CD4-positive, alpha-beta T cell treated with Interleukin-2 at 100 ng/mL for 4 hours (primary cell): ENCODE measurements at regions not wholly inside any gene's neighbourhood (a gene's known extent, or its start where the extent isn't known, plus 50 kb on each side); places are given as distances from the start of the nearest gene placed in this dataset.

Experiments used
- DNase-seq: peaks from one replicate; pipeline ENCODE4 v3.0.0-alpha.2; 2020; ENCODE audit warnings: low spot score

DNA sequence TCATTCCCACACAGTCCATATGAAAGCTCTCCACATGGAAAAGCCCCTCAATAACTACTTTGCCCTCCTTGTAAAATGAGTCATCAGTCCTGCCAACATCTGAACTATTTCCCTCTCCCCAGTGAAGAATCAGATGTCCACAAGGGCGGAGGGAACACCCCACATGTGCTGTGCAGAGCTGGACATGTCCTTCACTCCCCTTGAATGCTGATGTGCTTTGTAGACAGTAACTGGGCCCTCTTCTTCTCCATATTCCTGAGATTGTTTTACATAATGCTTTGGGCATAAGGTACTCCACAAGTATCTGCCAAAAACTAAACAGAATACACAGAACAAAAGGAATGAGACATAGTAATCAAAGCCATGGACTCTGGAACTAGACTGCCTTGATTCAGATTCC lies 879.4 kb downstream of the BCL11A start:
- no peak for DNase-seq

DNA sequence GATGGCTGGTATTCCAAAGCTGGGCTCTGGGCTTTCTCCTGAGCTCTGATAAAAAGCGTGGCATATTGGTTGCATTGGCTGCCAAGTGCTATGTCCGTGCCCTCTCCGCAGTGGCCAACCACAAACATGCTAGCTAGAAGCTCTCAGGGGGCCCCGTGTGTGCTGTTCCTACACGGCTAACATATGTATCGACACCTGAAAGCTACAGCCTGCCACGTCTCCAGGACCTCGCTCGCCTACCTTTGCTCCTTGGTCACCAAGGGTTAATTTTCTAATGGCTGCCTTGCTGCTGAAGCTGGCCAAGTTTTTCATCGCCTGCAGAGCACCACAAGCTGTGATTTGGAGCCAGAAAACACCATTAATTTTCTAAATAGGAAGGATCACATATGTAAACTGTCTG lies 888.4 kb downstream of the BCL11A start:
- DNase-seq = no peak

DNA sequence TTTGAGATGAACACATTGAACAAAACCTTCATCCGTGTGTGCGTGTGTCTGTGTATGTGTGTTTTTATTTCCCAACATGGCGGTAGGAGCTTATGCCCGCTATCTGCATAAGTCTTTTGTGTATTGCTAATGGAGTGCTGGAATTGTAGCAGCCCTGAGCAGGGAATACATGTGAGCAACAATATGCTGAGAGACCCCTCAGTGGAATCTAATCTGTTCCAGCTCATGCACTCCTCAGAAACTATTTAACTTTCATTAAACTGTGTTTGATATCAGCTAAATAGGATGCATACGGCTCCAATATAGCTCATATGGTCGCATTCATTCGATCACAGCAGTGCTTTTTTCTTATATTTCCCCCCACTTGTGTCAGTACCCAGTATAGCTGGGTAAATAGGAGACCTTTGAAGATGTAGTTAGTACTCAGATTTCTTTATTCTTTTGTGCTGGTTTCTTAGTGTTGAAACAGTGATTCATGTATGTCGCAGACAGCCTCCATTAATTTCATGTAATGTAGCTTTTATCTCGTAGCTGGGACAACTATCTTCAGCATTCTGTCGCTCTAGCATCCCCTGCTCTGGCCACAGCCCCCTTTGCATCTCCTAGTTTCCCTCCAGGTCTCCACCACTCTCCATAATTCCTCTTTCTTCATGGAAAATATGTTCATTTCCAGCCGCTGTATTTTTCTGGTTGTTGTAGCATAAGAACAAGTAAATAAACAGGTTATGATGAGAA lies 891.2 kb downstream of the BCL11A start:
- no peak for DNase-seq

DNA sequence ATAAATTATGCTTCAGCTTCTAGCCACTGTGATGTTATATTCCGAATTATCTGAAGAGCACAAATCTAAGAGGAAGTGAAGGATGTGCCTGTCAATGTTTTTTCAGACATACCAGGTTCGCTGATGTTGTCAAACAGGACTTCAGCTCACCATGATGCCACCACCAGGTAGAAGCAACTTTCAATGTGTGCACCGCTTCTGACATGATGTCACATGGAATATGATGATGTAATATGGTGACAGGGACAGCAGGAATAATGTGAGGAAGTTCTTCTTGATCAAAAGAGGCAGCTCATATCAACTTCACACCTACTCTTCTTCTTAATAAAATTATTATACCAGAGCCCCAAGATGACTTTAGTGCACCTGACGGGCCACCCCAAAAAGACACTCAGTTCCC lies 893.2 kb downstream of the BCL11A start:
- no peak for DNase-seq

DNA sequence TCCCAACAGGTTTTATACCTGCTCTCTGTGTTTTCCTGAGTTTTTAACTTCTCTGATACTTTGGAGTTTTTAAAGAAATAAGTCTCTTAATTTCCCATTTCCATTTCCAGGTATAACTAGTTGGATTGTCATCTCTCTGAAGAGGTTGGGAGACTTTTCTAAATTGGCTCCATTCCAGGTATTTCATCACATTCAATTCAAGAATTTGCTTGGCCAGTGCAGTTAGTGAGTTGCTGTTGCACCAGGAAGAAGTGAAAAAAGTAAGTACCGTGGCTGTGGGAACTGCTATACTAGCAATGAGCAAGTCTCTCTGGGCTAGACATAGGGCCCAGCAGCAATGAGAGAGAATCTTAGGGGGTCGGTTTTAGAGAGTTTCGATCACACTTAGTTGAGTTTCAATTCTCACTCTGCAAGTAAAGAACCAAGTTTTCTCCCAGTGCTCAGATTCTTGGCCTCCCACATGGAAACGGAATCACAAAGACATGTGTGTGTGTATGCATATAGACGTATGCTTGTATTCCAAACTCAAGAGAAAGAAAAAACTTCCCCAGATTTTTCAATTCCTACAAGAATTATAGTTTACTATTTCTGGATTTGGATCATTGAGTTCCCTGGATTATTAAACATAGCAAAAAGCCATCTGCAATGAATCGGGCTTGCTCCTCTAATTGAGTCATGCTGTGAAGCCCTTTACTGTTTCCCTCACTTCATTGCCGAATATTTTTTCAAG lies 894.4 kb downstream of the BCL11A start:
- no peak for DNase-seq

DNA sequence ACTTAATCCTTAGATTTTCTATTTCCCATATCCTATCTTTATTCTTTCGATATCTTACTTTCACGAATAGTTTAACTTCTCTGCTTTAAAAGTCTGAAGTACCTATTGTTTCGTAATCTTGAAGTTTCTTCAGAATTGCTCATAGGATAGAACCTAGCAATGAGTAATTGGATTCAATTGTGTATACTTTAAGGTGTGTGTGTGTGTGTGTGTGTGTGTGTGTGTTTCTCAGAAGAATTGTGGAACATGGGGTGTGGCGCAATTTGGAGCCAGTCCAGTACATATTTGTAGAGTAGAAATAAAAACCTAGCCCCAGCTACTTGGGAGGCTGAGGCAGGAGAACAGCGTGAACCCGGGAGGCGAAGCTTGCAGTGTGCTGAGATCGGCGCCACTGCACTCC lies 897.6 kb downstream of the BCL11A start:
- no peak for DNase-seq

DNA sequence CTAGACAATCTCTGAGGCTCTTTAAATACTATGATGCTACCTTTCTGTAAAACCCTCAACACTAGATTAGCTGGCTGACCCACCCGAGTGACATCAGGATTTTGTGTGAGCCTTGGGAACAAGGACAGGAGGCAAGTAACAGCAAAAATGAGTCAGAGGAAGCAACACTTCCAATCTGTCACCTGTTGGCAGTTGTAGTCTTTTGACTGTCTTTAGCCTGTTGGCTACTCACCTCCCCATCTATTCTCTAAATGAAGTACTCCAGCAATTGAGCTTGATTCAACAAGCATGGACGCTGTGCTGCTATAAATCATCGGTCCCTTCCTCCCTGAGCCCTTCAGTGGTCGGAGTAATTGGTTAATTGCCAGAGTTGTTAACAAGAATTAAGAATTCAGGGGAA lies 898.7 kb downstream of the BCL11A start:
- DNase-seq = no peak

DNA sequence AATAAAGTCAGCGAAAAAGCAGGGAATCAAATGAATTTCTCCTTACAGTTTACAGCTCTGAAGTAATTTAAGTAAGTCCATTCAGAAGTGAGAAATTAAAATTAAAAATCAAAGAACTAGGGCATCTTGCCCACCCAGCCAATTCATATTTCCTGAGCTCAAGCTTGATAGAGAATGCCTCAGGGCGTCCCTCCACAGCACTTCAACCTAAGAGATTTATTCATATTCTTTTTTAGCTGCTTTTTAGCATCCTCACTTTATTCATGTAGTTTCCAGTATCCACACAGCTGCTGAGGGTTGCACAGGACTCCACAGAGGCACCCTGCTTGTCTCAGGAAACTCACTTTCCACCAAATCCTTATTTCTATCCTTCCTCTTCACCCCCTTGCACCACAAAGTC lies 900.3 kb downstream of the BCL11A start:
- DNase-seq = no peak

DNA sequence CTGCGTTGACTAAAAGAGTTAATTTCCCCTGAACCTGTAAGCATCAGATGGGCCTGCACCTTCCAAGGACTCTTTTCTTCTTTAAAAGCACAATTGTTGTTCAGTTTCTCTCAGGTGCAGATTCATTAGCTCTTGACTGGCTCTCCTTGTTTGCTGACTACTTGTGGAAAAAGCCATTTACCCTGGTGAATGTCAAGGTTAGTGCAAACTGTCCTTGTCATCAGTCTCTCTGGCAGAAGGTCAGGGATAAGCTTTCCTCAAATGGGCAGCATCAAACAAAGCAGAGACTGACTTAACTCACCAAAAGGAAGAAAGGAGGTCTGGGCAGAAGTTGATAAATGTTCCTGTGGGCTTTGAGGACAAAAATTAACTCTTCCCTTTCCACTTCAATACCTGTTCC lies 922.7 kb downstream of the BCL11A start:
- DNase-seq = no peak

DNA sequence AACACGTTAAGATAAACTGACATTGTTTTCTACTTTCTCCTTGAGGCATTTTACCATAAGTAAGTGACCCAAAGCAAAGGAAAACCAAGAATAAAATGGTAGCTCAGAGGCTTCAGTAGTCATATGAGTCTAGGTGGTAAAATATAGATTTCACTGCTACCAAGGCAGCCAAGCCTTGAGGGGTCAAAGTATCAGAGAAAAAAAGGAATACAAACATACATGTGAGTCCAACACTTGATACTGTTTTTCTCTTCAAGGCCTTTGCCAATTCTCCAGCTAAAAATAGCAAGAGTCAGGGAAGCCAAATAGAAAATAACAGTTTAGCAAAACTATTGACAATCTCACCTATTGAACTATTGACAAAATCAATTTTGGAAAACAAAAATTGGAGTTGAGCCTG lies 925.9 kb downstream of the BCL11A start:
- no peak for DNase-seq

DNA sequence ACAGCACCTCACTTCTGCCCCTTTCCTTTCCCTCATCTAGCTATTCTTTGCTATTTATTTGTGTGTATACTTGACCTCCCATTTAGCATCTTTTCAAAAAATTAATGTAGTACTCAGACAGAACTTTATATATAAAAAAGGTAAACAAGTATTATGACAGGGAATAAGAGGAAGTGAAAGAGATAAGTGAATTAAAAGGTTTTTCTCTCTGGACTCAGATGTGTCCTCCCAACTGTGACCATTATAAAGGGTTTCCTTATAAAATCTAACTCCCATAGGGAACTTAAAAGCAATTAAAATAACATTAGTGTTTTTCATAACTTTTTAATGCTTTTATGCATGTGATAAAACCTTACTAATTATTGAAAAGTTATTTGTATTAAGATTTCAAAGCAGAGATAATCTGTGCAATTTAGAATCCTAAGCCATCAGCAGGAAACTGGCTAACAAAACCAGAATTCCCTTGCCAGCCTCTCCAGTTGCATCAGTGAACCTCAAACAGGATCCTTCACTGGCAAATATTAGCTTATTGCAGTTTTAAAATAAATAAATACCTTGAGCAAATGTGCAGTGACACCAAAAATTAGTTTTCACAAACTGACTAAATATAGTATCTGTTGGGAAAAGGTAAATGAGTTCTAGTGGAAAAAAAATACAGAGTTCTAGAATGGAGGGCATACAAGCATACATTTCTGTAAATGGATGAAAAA lies 930.7 kb downstream of the BCL11A start:
- DNase-seq = no peak

DNA sequence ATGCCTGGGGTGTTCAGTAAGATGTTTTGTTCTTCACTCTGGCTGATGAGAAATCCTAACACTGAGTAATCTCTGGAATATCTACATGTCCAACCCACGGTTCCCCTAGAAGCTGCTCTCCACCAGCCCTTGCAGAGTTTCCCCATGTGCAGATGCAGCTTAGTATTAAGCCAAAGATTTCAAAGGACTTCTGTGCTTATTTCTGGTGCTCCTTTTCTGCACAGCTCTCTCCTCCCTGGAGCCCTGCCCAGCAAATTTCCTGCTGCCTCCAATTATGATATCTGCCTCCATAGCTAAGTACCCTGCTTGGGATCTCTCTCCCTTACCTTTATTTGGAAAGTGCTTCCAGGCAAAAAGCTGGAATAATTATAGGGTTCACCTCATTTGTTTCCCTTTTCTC lies 949.3 kb downstream of the BCL11A start:
- no peak for DNase-seq

DNA sequence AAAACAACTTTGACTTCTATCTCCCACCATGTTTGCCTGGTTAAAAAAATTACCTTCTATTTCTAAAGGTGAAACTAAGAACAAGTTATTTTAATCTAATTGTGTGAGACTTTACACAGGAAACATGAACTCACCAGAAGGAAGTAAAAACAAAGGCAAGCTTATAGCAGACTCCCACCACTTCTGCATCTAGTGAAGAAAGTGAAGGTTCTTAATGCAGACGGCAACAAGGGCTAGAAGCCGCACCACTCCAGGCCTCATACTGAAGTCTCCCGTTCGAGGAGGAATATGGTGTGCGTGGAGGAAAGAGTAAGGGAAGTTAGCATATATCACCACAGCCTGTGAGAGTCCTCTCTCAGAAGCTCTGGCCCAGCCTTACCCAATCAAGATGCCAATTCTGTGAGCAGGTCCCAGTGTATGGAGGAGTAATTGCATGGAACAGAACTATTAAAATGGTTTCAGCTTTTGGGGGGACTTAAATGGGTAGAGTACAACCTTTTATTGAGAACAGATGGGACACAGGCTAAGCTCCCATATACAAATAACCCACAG lies 958.7 kb downstream of the BCL11A start:
- DNase-seq = no peak

DNA sequence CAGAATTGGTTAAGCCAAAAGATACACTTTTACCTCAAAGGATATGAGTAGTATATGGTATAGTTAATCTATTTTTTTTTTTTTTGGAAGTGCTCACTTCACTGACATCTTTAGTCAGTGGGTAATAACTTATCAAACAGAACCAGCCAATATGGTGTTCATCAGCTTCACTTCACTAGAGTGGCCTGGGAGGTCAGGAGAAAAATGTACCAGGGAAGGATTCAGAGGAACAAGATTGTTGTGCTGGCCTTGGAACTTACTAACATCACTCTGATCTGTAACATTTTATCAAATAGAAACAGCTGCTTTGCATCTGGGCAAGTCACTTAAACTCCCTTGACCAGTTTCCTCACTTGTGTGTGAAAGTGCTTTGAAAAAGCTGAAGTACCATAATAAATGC lies 962.7 kb downstream of the BCL11A start:
- DNase-seq = no peak

DNA sequence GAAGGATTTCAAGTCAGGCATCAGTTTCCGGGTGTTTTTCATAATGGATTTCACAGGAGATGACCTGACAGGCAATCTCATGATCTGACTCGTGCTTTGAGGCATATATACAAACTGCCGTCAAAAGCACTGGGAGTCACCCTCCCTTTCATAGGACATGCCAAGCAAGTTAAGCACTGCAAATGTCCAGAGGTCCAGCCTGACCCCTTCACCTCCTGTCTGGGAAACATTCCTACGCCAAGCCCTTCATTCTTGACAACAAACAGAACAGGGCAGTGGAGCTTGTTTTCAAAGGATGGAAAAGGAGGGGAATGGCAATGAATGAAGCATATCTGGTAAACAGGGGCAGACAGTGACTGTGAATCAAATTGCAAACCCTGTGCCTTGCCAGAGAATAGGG lies 963.6 kb downstream of the BCL11A start:
- DNase-seq = no peak

DNA sequence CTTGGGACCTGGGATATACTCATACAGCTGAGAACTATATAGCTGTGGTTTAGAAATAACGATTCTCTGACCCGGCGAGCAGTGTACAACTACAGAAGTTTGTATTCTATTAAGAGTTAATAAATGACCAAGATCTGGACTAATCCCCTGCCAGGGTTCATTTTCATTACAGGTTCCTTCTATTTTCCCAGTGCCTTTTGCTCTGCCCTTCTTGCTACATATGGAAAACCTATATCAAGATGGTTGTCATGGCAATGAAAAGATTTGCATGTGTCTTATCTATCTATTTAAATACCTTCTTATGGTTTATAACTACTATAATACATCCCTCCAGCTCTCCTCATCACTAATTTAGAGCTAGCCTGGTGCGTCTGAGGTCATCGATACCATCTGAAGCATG lies 965.2 kb downstream of the BCL11A start:
- no peak for DNase-seq

DNA sequence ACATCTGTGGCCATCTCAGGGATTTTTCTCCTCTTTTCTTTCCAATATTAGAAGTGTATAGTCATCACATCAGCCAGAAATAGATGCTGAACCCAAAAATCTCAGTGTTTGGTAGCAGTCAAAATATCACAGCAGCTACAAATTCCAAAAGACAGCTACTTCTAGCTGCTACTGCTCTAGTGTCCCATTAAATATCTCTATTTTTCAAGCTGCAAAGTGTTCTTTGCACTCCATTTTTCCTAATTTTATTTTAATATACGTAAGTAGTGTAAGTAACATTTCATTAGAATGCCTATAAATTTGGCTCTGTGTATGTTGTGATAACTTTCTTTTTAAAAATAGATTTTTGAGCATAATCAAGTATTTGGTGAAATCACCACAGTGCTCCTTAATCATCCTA lies 967.3 kb downstream of the BCL11A start:
- DNase-seq = no peak

DNA sequence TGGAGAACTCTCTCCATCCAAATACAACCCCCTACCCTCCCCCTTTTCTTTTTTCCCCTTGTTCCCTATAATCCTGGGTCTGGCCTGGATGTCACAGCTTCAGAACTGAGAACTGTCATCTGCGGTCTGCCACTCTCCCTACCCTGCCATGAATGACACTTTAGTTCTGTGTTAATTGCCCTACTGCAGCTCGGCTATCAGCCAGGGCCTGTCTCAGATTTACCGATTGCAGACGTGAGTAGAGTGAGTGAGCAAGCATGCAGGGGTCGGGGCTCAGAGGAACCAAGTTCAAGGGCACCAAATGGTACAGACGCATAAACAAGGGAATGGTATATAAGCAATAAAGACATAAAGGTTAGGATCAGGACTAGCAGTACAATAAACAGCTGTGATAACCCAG lies 967.8 kb downstream of the BCL11A start:
- no peak for DNase-seq

DNA sequence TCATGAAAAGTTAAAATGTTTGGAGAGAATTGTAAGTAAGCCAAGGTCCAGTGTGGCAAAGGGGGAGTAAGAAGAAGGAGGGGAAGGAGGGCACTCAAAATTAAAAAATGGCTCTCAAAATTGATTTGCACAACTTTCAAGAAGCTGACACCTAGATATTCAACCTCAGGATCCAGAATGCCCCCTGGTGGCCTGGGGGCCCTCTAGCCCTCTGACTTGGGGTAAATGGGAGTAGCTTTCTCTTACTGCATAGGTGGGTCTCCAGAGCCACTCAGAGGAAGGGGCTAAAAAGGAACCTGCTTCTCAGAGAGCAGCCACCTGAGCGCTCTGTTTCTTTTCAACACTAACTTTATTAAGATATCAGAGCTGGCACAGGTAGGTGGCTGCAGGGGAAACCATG lies 968.5 kb downstream of the BCL11A start:
- no peak for DNase-seq

DNA sequence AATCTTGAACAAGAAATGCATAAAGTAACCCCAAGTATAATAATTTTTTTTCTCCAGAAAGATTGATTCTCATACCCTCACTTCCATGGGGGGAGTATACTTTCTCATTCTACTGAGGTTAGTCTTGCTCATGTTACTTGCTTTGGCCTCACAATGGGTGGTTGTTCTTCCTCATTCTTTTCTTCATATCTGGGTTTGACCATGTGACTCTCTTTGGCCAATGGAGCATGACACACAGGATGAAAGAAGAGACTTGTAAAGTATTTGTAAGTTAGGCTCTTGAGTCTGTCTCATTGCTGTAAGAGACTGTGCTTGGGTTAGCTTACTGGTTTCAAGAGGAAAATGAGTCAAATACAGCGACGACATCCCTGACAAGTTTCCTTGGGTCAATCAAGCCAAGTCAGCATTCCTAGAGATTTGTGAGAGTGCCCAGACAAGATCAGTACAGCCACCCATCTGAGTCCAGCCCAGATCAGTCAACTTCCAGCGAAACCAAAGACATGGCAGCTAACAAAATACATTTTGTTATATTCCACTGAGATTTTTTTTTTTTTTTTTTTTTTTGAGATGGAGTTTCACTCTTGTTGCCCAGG lies 970.2 kb downstream of the BCL11A start:
- DNase-seq = no peak

DNA sequence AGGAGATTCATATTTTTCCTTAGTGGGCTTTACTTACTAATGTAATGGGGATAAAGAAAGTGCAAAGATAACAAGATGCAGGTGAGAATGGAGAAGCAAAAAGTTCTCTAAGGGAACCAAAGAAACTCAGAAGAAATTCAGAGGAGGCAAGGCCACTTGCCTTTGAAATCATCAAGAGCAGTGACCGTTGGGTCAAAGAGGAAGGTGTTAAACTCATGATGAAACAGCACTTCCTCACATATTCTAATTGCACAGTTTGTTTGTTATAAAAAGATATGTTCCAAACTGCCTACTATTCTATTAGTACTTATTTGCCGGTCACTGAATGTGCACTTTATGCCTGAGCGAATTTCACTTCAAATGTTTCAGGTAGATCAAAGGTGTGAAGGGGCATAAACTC lies 975.1 kb downstream of the BCL11A start:
- DNase-seq = no peak

DNA sequence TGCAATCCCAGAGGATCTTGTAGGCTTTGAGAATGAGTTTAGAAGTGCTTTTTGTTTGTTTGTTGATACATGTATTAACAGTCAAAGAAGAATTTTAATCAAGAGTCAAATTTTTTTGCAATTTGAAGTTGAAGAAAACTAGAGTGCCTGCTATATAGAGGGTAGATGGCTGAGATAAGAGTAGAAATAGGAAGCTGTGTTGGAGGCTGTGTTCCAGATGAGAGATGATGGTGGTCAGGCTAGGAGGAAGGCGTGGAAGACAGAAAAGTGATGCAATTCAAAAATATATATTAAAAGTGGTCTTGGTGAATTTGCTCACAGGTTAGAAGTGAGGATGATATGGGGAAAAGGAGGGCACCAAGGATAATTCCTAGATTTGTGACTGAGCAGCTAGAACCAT lies 978.3 kb downstream of the BCL11A start:
- DNase-seq = no peak

DNA sequence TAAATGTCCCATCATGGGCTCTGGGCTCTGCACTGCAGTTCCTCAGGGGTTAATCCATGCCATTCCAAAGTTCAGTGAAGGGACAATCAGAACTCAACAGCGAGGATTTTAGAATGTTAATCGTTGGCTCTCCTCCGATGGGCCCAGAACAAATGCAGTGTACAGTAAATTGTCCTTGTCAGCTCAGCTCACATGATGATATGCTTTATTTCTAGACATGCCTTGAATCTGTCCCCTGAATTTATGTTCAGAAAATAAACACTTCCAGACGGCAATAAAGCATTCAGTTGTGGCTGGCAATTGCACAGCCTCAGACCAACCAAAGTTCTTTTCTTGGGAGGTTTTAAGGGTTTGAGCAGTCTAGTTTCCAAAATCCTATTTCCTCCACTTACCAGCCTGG lies 981.2 kb downstream of the BCL11A start:
- no peak for DNase-seq
